ENCODE measurements at regions not wholly inside any gene's neighbourhood (a gene's known extent, or its start where the extent isn't known, plus 50 kb on each side); places are given as distances from the start of the nearest gene placed in this dataset.
"Not testable (repeated sequence)": the region's sequence is repeated elsewhere in the genome, so short reads cannot be mapped to it uniquely, and the experiment has no call there.

- Mint-ChIP-seq H3K36me3 (no peaks in the 10 kb centered on the region), H3K27me3 (ENCODE audit: low read depth) (no peaks in the 10 kb centered on the region), H3K9me3 (peaks cover 3% of the 10 kb centered on the region), H3K4me1 (peaks cover 15% of the 10 kb centered on the region), H3K27ac (no peak overlapping the region), H3K4me3 (no peak overlapping the region)
- no peak for DNase-seq (ENCODE audit: low spot score in 2 of 2, unreplicated experiment in 2 of 2)
- TF ChIP-seq, protein P1, sequence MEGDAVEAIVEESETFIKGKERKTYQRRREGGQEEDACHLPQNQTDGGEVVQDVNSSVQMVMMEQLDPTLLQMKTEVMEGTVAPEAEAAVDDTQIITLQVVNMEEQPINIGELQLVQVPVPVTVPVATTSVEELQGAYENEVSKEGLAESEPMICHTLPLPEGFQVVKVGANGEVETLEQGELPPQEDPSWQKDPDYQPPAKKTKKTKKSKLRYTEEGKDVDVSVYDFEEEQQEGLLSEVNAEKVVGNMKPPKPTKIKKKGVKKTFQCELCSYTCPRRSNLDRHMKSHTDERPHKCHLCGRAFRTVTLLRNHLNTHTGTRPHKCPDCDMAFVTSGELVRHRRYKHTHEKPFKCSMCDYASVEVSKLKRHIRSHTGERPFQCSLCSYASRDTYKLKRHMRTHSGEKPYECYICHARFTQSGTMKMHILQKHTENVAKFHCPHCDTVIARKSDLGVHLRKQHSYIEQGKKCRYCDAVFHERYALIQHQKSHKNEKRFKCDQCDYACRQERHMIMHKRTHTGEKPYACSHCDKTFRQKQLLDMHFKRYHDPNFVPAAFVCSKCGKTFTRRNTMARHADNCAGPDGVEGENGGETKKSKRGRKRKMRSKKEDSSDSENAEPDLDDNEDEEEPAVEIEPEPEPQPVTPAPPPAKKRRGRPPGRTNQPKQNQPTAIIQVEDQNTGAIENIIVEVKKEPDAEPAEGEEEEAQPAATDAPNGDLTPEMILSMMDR (IDR thresholded peaks at IDR 0.05; ENCODE audit: unreplicated experiment): no peak
These were observed 65.9 kb upstream of the PPP1R12A start for GRCh38 chr12:80000831-80001230.

DNA sequence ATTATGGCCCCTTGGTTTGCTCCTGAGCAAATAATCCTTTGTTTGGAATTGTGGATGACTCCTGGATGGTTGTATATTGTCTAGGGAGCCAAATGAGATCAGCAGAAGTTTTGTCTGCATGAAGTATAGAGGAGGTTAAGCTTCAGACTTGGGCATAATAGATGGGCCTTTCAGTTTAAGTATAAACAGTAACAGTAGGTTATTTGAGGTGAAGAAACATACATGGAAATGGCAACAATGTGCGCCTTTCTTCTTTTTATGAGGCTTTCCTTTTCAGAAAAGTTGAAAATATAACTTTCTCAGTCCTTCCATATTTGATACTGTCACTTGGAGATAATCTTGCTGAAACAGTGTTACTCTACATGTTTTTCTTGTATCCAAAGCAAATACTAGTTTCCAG lies 63.7 kb upstream of the PPP1R12A start:
- no peak for DNase-seq (ENCODE audit: low spot score in 2 of 2, unreplicated experiment in 2 of 2)
- Mint-ChIP-seq H3K4me1 (peaks cover 15% of the 10 kb centered on the region), H3K27ac (no peak overlapping the region), H3K4me3 (no peak overlapping the region), H3K9me3 (peaks cover 8% of the 10 kb centered on the region), H3K36me3 (no peaks in the 10 kb centered on the region), H3K27me3 (ENCODE audit: low read depth) (no peaks in the 10 kb centered on the region)
- TF ChIP-seq, protein P1 (IDR thresholded peaks at IDR 0.05; ENCODE audit: unreplicated experiment): no peak

GRCh38 chr12:79997096-79997791 lies 62.3 kb upstream of the PPP1R12A start:
- TF ChIP-seq, protein P1 (IDR thresholded peaks at IDR 0.05; ENCODE audit: unreplicated experiment): no peak

DNA sequence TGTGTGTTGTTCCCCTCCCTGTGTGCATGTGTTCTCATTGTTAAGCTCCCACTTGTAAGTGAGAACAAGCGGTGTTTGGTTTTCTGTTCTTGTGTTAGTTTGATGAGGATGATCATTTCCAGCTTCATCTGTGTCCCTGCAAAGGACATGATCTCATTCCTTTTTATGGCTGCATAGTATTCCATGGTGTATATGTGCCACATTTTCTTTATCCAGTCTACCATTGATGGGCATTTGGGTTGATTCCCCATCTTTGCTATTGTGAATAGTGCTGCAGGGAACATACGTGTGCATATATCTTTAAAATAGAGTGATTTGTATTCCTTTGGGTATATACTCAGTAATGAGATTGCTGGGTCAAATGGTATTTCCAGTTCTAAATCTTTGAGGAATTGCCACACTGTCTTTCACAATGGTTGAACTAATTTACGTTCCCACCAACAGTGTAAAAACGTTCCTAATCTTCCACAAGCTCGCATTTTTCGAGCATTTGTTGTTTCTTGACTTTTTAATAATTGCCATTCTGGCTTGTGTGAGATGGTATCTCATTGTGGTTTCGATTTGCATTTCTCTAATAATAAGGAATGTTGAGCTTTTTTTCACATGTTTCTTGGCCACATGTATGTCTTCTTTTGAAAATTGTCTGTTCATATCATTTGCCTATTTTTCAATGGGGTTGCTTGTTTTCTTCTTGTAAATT lies 60.6 kb upstream of the PPP1R12A start:
- H3K27me3 Mint-ChIP-seq (ENCODE audit: low read depth); H3K4me3 Mint-ChIP-seq; DNase-seq (ENCODE audit: low spot score in 2 of 2, unreplicated experiment in 2 of 2); H3K4me1 Mint-ChIP-seq; H3K27ac Mint-ChIP-seq; H3K9me3 Mint-ChIP-seq; H3K36me3 Mint-ChIP-seq: not testable (repeated sequence)

More at GRCh38 chr12:79997096-79997791, 62.3 kb upstream of the PPP1R12A start:
- H3K4me3 Mint-ChIP-seq: no peak overlapping the region
- H3K36me3 Mint-ChIP-seq: no peaks in the 10 kb centered on the region
- H3K4me1 Mint-ChIP-seq: peaks cover 15% of the 10 kb centered on the region
- H3K27ac Mint-ChIP-seq: no peak overlapping the region
- H3K27me3 Mint-ChIP-seq (ENCODE audit: low read depth): no peaks in the 10 kb centered on the region
- DNase-seq (ENCODE audit: low spot score in 2 of 2, unreplicated experiment in 2 of 2): no peak
- peaks cover 8% of the 10 kb centered on the region for H3K9me3 Mint-ChIP-seq

- H3K9me3 Mint-ChIP-seq: peaks cover 8% of the 10 kb centered on the region
- H3K36me3 Mint-ChIP-seq: no peaks in the 10 kb centered on the region
- no peaks in the 10 kb centered on the region for H3K4me1 Mint-ChIP-seq
- H3K27ac Mint-ChIP-seq: no peak overlapping the region
- no peak overlapping the region for H3K4me3 Mint-ChIP-seq
- TF ChIP-seq, protein P1 (IDR thresholded peaks at IDR 0.05; ENCODE audit: unreplicated experiment): no peak
- no peaks in the 10 kb centered on the region for H3K27me3 Mint-ChIP-seq (ENCODE audit: low read depth)
- DNase-seq (ENCODE audit: low spot score in 2 of 2, unreplicated experiment in 2 of 2): no peak
These were observed 58.4 kb upstream of the PPP1R12A start for GRCh38 chr12:79993106-79993862.

DNA sequence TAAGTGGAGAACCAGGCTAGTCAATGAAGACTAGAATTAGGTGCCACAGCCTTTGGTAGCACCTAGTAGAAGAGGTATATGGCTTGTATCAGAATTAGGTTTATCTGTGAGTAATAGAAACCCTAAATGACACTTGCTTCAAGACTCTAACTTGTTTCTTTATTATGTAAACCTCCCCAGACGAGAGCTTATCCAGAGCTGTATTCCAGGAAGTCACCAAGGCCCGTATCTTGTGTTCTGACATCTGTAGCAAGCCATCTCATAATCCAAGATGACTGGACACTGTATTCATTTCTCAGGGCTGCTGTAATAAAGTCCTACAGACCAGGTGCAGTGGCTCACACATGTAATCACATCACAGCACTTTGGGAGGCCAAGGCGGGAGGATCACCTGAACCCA lies 56.7 kb upstream of the PPP1R12A start:
- Mint-ChIP-seq H3K36me3 (no peaks in the 10 kb centered on the region), H3K4me3 (no peak overlapping the region), H3K27ac (no peak overlapping the region), H3K27me3 (ENCODE audit: low read depth) (no peaks in the 10 kb centered on the region), H3K9me3 (peaks cover 8% of the 10 kb centered on the region), H3K4me1 (no peaks in the 10 kb centered on the region)
- no peak for DNase-seq (ENCODE audit: low spot score in 2 of 2, unreplicated experiment in 2 of 2)
- TF ChIP-seq, protein P1 (IDR thresholded peaks at IDR 0.05; ENCODE audit: unreplicated experiment): no peak

GRCh38 chr12:79990509-79991338 lies 55.8 kb upstream of the PPP1R12A start:
- not testable (repeated sequence) for H3K27ac Mint-ChIP-seq; H3K4me3 Mint-ChIP-seq; DNase-seq (ENCODE audit: low spot score in 2 of 2, unreplicated experiment in 2 of 2); H3K9me3 Mint-ChIP-seq; H3K4me1 Mint-ChIP-seq; H3K36me3 Mint-ChIP-seq; H3K27me3 Mint-ChIP-seq (ENCODE audit: low read depth)
